ENCODE measurements at regions not wholly inside any gene's neighbourhood (a gene's known extent, or its start where the extent isn't known, plus 50 kb on each side); places are given as distances from the start of the nearest gene placed in this dataset.

DNA sequence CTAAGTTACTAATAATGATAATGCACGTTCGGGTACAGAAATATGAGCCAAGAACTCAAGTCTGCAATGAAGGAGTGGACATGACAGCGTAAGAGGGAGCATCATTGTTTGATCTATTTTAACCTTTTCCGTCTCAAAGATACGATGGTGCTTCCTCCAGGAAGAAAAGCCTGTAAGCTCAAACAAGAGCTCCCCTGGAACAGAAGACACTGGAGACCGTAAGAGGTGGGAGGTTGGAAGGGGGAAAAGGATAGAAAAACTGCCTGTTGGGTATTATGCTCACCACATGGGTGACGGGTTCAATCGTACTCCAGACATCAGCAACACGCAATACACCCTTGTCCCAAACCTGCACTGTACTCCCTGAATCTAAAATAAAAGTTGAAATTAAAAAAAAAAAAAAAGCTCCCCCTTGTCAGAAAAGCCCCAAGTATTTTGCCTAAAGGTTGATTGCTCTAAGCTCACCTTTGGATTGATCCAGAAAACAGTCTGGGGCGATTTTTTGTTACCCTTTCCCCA lies 180.5 kb downstream of the TRIM27 start:
- WGBS, 2 donors: 13 to 16% methylated on average over 10 of the region's 10 CpGs
- Histone ChIP-seq H3K27me3 (ENCODE audit: control insufficient read depth in 1 of 2, insufficient read depth in 2 of 2, low read length in 2 of 2) (peaks cover 4 to 14% of the 10 kb centered on the region in 2 donors), H3K36me3 (ENCODE audit: control insufficient read depth in 2 of 2, insufficient read depth in 2 of 2, low read length in 1 of 2) (no peaks in the 10 kb centered on the region), H3K4me3 (ENCODE audit: low read depth in 1 of 2, low read length in 2 of 2) (no peak overlapping the region), H3K4me1 (ENCODE audit: control insufficient read depth in 2 of 2, insufficient read depth in 2 of 2, low read length in 1 of 2) (no peaks in the 10 kb centered on the region), H3K27ac (ENCODE audit: low read depth in 2 of 2, low read length in 1 of 2) (no peak overlapping the region), H3K9me3 (ENCODE audit: control insufficient read depth in 2 of 2, insufficient read depth in 1 of 2, low read depth in 1 of 2, low read length in 1 of 2) (peaks cover 4 to 12% of the 10 kb centered on the region in 2 donors)

DNA sequence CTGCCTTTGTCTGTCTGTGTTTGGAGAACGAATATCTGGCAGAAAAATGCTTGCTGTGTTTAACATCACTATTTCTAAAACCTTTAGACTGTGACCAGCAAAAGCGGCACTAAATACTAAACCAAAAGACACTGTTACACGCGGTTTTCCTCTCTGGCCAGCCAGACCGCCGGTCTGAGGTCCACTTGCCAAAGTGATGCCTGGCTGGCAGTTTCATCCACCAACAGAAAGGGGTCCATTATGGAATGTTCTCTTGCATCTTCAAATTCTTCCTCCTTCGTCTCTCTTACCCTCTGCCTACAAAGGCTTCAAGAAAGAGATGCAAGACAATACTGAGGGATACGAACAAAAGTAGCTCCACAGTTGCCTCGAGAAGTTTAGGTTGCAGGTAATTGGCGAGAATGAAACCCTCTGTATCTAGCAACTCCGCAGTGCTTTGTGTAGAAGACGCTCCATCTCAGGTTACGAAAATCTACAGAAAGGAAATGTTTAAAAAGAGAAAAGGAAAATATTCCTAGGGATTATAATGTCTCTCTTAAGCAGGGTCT lies 176.6 kb downstream of the TRIM27 start:
- 24 to 27% methylated on average over 13 of the region's 13 CpGs for WGBS, 2 donors
- H3K36me3 ChIP-seq (ENCODE audit: control insufficient read depth in 2 of 2, insufficient read depth in 2 of 2, low read length in 1 of 2): no peaks in the 10 kb centered on the region
- H3K9me3 ChIP-seq (ENCODE audit: control insufficient read depth in 2 of 2, insufficient read depth in 1 of 2, low read depth in 1 of 2, low read length in 1 of 2): peaks cover 0 to 3% of the 10 kb centered on the region in 2 donors
- H3K4me1 ChIP-seq (ENCODE audit: control insufficient read depth in 2 of 2, insufficient read depth in 2 of 2, low read length in 1 of 2): no peaks in the 10 kb centered on the region
- H3K4me3 ChIP-seq (ENCODE audit: low read depth in 1 of 2, low read length in 2 of 2): no peak overlapping the region
- H3K27me3 ChIP-seq (ENCODE audit: control insufficient read depth in 1 of 2, insufficient read depth in 2 of 2, low read length in 2 of 2): peaks cover 4 to 9% of the 10 kb centered on the region in 2 donors
- H3K27ac ChIP-seq (ENCODE audit: low read depth in 2 of 2, low read length in 1 of 2): no peak overlapping the region

DNA sequence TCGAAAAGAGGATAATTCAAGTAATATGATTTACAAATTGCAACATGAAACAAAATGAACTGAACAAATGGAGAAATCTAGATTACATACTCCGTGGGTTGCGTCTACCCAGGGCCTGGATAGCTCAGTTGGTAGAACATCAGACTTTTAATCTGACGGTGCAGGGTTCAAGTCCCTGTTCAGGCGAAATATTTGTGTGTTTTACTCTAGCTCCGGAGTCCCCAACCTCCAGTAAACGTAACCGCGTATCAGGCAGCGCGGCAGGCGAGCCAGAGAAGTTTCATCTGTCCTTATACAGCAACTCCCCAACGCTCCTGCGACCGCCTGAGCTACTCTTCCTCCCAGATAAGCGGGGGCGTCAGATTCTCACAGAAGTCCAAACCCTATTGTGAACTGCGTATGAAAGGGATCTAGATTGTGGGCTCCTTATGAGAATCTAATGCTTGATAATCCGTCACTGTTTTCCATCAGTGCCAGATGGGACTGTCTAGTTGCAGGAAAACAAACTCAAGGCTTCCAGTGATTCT lies 176.1 kb downstream of the TRIM27 start:
- WGBS, 2 donors: 10 to 11% methylated on average over 19 of the region's 19 CpGs
- Histone ChIP-seq H3K4me1 (ENCODE audit: control insufficient read depth in 2 of 2, insufficient read depth in 2 of 2, low read length in 1 of 2) (no peaks in the 10 kb centered on the region), H3K4me3 (ENCODE audit: low read depth in 1 of 2, low read length in 2 of 2) (no peak overlapping the region), H3K27me3 (ENCODE audit: control insufficient read depth in 1 of 2, insufficient read depth in 2 of 2, low read length in 2 of 2) (peaks cover 4 to 11% of the 10 kb centered on the region in 2 donors), H3K27ac (ENCODE audit: low read depth in 2 of 2, low read length in 1 of 2) (no peak overlapping the region), H3K36me3 (ENCODE audit: control insufficient read depth in 2 of 2, insufficient read depth in 2 of 2, low read length in 1 of 2) (no peaks in the 10 kb centered on the region), H3K9me3 (ENCODE audit: control insufficient read depth in 2 of 2, insufficient read depth in 1 of 2, low read depth in 1 of 2, low read length in 1 of 2) (peaks cover 0 to 3% of the 10 kb centered on the region in 2 donors)

DNA sequence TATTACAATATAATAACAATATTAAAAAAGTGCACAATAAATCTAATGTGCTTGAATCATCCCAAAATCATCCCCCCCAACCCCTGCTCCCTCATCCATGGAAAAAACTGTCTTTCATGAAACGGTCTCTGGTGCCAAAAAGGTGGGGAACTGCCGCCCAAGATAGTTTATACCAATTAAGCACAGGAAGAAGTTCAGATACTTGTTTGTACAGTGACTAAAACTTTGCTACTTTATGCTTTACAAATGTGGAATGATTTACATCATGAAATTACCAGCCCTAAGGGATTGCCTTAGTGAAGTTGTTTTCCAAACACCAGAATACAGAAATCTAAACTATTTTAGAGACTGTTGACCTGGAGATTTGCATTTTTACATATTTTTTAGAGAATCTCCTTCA lies 175.6 kb downstream of the TRIM27 start:
- peaks cover 4 to 7% of the 10 kb centered on the region in 2 donors for H3K27me3 ChIP-seq (ENCODE audit: control insufficient read depth in 1 of 2, insufficient read depth in 2 of 2, low read length in 2 of 2)
- H3K27ac ChIP-seq (ENCODE audit: low read depth in 2 of 2, low read length in 1 of 2): no peak overlapping the region
- 28 to 29% methylated on average over 2 of the region's 2 CpGs for WGBS, 2 donors
- H3K36me3 ChIP-seq (ENCODE audit: control insufficient read depth in 2 of 2, insufficient read depth in 2 of 2, low read length in 1 of 2): no peaks in the 10 kb centered on the region
- H3K9me3 ChIP-seq (ENCODE audit: control insufficient read depth in 2 of 2, insufficient read depth in 1 of 2, low read depth in 1 of 2, low read length in 1 of 2): peaks cover 0 to 3% of the 10 kb centered on the region in 2 donors
- no peaks in the 10 kb centered on the region for H3K4me1 ChIP-seq (ENCODE audit: control insufficient read depth in 2 of 2, insufficient read depth in 2 of 2, low read length in 1 of 2)
- H3K4me3 ChIP-seq (ENCODE audit: low read depth in 1 of 2, low read length in 2 of 2): no peak overlapping the region

DNA sequence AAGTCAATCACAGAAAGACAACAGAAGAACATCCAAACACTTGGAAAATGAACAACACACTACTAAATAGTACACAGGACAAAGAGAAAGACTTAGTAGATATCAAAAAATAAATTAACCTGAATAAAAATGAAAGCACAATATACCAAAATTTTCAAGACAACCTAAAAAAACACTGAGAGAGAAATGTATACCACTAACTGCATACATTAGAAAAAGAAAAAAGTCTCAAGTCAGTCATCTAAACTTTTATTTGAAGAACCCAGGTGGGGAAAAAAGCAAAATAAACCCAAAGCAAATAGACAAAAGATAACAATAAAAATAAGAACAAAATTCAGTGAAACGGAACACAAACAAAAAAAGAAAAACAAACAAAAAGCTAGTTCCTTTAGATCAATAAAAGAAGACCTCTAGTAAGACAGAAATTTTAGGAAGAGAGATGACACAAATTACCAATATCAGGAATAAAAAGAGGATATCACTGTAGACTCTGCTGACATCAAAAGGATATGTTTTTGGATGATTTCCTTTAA lies 172.8 kb downstream of the TRIM27 start:
- Histone ChIP-seq H3K36me3 (ENCODE audit: control insufficient read depth in 2 of 2, insufficient read depth in 2 of 2, low read length in 1 of 2) (no peaks in the 10 kb centered on the region), H3K4me3 (ENCODE audit: low read depth in 1 of 2, low read length in 2 of 2) (no peak overlapping the region), H3K4me1 (ENCODE audit: control insufficient read depth in 2 of 2, insufficient read depth in 2 of 2, low read length in 1 of 2) (no peaks in the 10 kb centered on the region), H3K27me3 (ENCODE audit: control insufficient read depth in 1 of 2, insufficient read depth in 2 of 2, low read length in 2 of 2) (peaks cover 1 to 6% of the 10 kb centered on the region in 2 donors), H3K27ac (ENCODE audit: low read depth in 2 of 2, low read length in 1 of 2) (no peak overlapping the region), H3K9me3 (ENCODE audit: control insufficient read depth in 2 of 2, insufficient read depth in 1 of 2, low read depth in 1 of 2, low read length in 1 of 2) (peaks cover 0 to 3% of the 10 kb centered on the region in 2 donors)
- WGBS, 2 donors: 35 to 53% methylated on average over 1 of the region's 1 CpG

DNA sequence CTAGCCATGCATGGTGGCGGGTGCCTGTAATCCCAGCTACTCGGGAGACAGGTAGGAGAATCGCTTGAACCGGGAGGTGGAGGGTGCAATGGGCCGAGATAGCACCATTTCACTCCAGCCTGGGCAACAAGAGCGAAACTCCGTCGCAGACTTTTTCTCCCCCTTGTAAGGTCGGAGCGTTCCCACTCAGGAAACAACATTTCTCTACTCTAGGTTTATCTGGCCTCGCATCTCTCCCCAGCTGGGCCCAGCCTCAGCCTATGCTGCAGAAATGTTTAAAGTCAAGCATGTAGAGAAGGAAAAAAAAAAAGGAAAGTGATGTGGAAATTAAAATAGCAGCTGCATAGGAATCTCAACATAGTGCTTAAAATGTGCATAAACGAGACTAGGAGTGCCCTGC lies 172.3 kb downstream of the TRIM27 start:
- H3K27me3 ChIP-seq (ENCODE audit: control insufficient read depth in 1 of 2, insufficient read depth in 2 of 2, low read length in 2 of 2): peaks cover 2 to 6% of the 10 kb centered on the region in 2 donors
- H3K27ac ChIP-seq (ENCODE audit: low read depth in 2 of 2, low read length in 1 of 2): no peak overlapping the region
- 27 to 46% methylated on average over 12 of the region's 12 CpGs for WGBS, 2 donors
- H3K36me3 ChIP-seq (ENCODE audit: control insufficient read depth in 2 of 2, insufficient read depth in 2 of 2, low read length in 1 of 2): no peaks in the 10 kb centered on the region
- no peak overlapping the region for H3K4me3 ChIP-seq (ENCODE audit: low read depth in 1 of 2, low read length in 2 of 2)
- H3K9me3 ChIP-seq (ENCODE audit: control insufficient read depth in 2 of 2, insufficient read depth in 1 of 2, low read depth in 1 of 2, low read length in 1 of 2): peaks cover 0 to 3% of the 10 kb centered on the region in 2 donors
- H3K4me1 ChIP-seq (ENCODE audit: control insufficient read depth in 2 of 2, insufficient read depth in 2 of 2, low read length in 1 of 2): no peaks in the 10 kb centered on the region

DNA sequence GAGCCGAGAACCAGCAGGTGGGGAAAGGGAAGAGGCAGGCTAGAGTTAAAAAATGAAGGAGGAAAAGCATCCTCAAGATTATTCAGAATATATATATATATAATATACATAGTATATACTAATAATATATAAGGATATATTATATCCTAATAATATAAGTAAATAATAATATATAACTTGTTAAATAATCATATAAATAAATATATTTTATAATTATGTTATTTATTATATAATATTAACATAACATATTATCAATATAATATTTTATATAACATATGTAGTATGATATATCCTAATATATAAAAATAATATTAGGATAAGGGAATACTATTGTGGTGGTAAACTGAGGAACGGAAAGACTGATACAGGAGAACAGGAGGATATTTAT lies 171.8 kb downstream of the TRIM27 start:
- Histone ChIP-seq H3K27ac (ENCODE audit: low read depth in 2 of 2, low read length in 1 of 2) (no peak overlapping the region), H3K9me3 (ENCODE audit: control insufficient read depth in 2 of 2, insufficient read depth in 1 of 2, low read depth in 1 of 2, low read length in 1 of 2) (peaks cover 0 to 3% of the 10 kb centered on the region in 2 donors), H3K36me3 (ENCODE audit: control insufficient read depth in 2 of 2, insufficient read depth in 2 of 2, low read length in 1 of 2) (no peaks in the 10 kb centered on the region), H3K27me3 (ENCODE audit: control insufficient read depth in 1 of 2, insufficient read depth in 2 of 2, low read length in 2 of 2) (peaks cover 2 to 6% of the 10 kb centered on the region in 2 donors), H3K4me1 (ENCODE audit: control insufficient read depth in 2 of 2, insufficient read depth in 2 of 2, low read length in 1 of 2) (no peaks in the 10 kb centered on the region), H3K4me3 (ENCODE audit: low read depth in 1 of 2, low read length in 2 of 2) (no peak overlapping the region)
- WGBS, 2 donors: 73 to 78% methylated on average over 2 of the region's 2 CpGs

DNA sequence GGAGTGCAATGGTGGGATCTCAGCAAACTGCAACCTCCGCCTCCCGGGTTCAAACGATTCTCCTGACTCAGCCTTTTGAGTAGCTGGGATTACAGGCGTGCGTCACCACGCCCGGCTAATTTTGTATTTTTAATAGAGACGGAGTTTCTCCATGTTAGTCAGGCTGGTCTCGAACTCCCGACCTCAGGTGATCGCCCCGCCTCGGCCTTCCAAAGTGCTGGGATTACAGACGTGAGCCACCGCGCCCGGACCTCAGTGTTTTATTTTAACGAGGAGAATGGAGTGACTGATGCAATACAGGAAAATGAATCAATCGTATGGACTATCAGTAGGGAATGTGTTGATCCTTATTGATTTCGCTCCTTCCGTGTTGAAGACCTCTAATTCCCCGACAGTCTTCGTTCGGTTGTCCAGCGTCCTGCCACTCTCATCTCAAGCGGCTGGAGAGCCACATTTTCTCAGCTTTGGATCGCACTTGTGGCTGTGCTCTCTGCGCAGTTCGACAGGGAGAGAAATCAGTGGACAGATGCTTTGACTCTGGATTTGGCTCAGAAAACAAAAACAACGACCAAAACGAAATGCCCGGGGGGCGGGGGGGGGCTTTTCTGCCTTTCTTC lies 166.2 kb downstream of the TRIM27 start:
- Histone ChIP-seq H3K27me3 (ENCODE audit: control insufficient read depth in 1 of 2, insufficient read depth in 2 of 2, low read length in 2 of 2) (peaks cover 5% of the 10 kb centered on the region in 2 donors), H3K27ac (ENCODE audit: low read depth in 2 of 2, low read length in 1 of 2) (no peak overlapping the region), H3K9me3 (ENCODE audit: control insufficient read depth in 2 of 2, insufficient read depth in 1 of 2, low read depth in 1 of 2, low read length in 1 of 2) (peaks cover 0 to 3% of the 10 kb centered on the region in 2 donors), H3K36me3 (ENCODE audit: control insufficient read depth in 2 of 2, insufficient read depth in 2 of 2, low read length in 1 of 2) (no peaks in the 10 kb centered on the region), H3K4me1 (ENCODE audit: control insufficient read depth in 2 of 2, insufficient read depth in 2 of 2, low read length in 1 of 2) (no peaks in the 10 kb centered on the region), H3K4me3 (ENCODE audit: low read depth in 1 of 2, low read length in 2 of 2) (no peak overlapping the region)
- 38% methylated on average over 33 of the region's 33 CpGs for WGBS, 2 donors

DNA sequence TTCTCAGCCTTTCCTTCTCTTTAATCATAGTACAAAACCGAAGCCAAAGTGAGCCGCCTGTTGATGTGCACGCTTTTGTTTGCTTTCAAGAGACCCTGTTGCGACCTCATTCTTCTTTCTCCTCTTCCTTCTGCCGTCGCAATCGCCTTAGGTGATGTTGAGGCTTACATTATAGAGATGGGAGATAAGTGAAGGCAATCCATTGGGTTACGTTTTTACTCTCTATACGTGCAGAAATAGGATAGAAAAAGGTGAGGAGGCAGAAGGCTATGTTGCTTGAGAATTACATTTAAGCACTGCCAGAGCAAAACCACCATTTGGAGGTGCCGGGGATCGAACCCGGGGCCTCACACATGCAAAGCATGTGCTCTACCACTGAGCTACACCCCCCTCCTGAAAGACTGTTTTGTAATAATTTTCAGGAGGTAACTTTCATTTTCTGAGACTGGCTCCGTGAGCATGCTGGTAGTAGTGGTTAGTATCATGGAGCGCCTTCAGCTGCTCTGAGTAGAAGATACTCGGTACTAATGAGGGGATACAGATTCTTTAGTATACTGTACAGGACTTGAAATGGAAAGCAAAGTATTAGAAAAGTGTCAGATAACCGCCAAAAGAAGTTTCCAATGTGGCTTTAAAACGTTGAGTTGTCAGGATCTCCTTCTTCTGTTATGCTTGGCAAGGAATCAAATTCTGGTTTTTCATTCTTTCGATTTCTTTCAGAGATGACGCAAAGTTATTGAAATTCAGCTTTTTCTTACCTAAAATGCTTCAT lies 165.6 kb downstream of the TRIM27 start:
- 29 to 30% methylated on average over 19 of the region's 19 CpGs for WGBS, 2 donors
- Histone ChIP-seq H3K36me3 (ENCODE audit: control insufficient read depth in 2 of 2, insufficient read depth in 2 of 2, low read length in 1 of 2) (no peaks in the 10 kb centered on the region), H3K4me3 (ENCODE audit: low read depth in 1 of 2, low read length in 2 of 2) (no peak overlapping the region), H3K9me3 (ENCODE audit: control insufficient read depth in 2 of 2, insufficient read depth in 1 of 2, low read depth in 1 of 2, low read length in 1 of 2) (peaks cover 0 to 3% of the 10 kb centered on the region in 2 donors), H3K27ac (ENCODE audit: low read depth in 2 of 2, low read length in 1 of 2) (no peak overlapping the region), H3K27me3 (ENCODE audit: control insufficient read depth in 1 of 2, insufficient read depth in 2 of 2, low read length in 2 of 2) (peaks cover 5% of the 10 kb centered on the region in 2 donors), H3K4me1 (ENCODE audit: control insufficient read depth in 2 of 2, insufficient read depth in 2 of 2, low read length in 1 of 2) (no peaks in the 10 kb centered on the region)
